ENCODE measurements at regions not wholly inside any gene's neighbourhood (a gene's known extent, or its start where the extent isn't known, plus 50 kb on each side); places are given as distances from the start of the nearest gene placed in this dataset.

GRCh38 chr13:107233541-107233940 lies 665.6 kb upstream of the ARGLU1 start:
- TF ChIP-seq CTCF (conservative IDR thresholded peaks at IDR 0.05 in 1 of 2, IDR thresholded peaks at IDR 0.05 in 1 of 2; ENCODE audit: extremely low read depth in 1 of 2, insufficient read depth in 1 of 2, low read depth in 1 of 2, low read length in 2 of 2) = no peak
- TF ChIP-seq EZH2 (IDR thresholded peaks at IDR 0.05; ENCODE audit: borderline replicate concordance, low read length) = no peak
